ENCODE measurements at regions not wholly inside any gene's neighbourhood (a gene's known extent, or its start where the extent isn't known, plus 50 kb on each side); places are given as distances from the start of the nearest gene placed in this dataset.

DNA sequence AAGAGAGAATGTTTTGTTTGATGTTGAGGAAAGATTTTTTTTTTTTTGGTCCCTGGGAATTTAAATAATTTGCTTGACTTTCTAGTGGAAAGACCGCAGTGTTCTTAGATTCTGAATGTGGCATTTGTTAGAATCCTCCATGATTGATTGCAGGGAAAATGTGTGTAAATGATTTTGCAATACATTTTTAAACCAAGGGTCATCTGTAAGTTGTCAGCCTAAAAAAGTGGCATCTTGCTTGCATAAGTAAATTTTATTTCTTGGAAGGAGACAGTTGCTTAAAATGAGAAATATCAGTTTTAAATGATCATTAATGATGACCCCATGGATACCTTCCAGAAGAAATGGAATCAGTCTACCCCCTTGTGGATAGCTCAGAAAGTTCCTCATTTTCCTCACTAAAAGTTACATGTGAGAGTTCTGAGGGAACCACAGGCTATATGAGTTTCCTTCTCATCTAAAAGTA, 105.1 kb upstream of the SLC25A48 start:
- Mint-ChIP-seq H3K27ac (peak overlapping the region; percentile 20 to 57 (median 47)), H3K9me3 (no peaks in the 10 kb centered on the region), H3K4me3 (no peak overlapping the region), H3K4me1 (peaks cover 14% of the 10 kb centered on the region), H3K36me3 (ENCODE audit: low read depth) (no peaks in the 10 kb centered on the region), H3K27me3 (ENCODE audit: low read depth) (no peaks in the 10 kb centered on the region)
- TF ChIP-seq CTCF (IDR thresholded peaks at IDR 0.05; ENCODE audit: unreplicated experiment in 3 of 3) = peak; percentile 60 to 81 (median 63)

DNA sequence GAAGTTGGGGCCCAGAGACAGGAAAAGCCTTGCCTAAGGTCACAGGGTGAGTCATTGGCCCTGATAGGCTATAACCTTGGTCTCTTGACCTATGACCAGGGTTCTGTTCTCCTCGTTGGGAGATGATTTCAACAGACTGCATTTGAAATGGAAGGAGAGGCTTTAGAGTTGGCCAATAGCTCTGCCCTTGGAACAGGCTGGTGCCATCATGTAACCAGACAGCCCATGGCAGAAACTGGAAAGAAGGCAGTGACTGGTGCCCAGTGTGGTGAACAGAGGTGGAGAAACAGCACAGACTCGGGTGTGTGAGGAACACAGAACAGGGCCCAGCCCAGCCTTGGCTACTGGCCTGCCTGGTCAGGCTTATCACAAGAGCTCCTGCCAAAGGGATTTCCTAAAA, 109.8 kb upstream of the SLC25A48 start:
- TF ChIP-seq CTCF (IDR thresholded peaks at IDR 0.05; ENCODE audit: unreplicated experiment in 3 of 3) = no peak

DNA sequence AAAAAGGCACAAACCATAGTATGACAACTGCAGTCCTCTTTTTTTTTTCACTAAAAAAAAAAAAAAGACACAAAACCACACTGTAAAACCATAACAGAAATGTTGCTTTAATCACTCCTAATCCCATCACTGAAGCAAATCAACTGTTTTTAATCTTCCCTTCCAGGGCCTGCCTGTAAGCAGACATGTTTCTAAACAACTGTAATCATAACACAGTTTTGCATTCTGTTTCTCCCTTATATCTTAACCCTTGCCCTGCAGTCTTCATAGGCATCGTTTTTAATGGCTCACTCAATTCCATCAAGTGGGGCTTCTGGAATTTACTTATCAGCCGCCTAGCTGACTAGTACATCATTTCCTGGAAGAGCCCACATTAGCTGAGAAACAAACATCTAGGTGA, 111.0 kb upstream of the SLC25A48 start:
- peak overlapping the region in 2 of 3 experiments; percentile 12 to 37 for H3K27ac Mint-ChIP-seq
- TF ChIP-seq CTCF (IDR thresholded peaks at IDR 0.05; ENCODE audit: unreplicated experiment in 3 of 3) = no peak
- no peaks in the 10 kb centered on the region for H3K9me3 Mint-ChIP-seq
- H3K27me3 Mint-ChIP-seq (ENCODE audit: low read depth) = peaks cover 12% of the 10 kb centered on the region
- no peak overlapping the region for H3K4me3 Mint-ChIP-seq
- H3K4me1 Mint-ChIP-seq = peaks cover 26% of the 10 kb centered on the region
- H3K36me3 Mint-ChIP-seq (ENCODE audit: low read depth) = no peaks in the 10 kb centered on the region

More for the DNA sequence above, 109.8 kb upstream of the SLC25A48 start:
- H3K27me3 Mint-ChIP-seq (ENCODE audit: low read depth) = peaks cover 9% of the 10 kb centered on the region
- no peaks in the 10 kb centered on the region for H3K36me3 Mint-ChIP-seq (ENCODE audit: low read depth)
- no peak overlapping the region for H3K27ac Mint-ChIP-seq
- H3K9me3 Mint-ChIP-seq = no peaks in the 10 kb centered on the region
- H3K4me3 Mint-ChIP-seq = no peak overlapping the region
- peaks cover 29% of the 10 kb centered on the region for H3K4me1 Mint-ChIP-seq

DNA sequence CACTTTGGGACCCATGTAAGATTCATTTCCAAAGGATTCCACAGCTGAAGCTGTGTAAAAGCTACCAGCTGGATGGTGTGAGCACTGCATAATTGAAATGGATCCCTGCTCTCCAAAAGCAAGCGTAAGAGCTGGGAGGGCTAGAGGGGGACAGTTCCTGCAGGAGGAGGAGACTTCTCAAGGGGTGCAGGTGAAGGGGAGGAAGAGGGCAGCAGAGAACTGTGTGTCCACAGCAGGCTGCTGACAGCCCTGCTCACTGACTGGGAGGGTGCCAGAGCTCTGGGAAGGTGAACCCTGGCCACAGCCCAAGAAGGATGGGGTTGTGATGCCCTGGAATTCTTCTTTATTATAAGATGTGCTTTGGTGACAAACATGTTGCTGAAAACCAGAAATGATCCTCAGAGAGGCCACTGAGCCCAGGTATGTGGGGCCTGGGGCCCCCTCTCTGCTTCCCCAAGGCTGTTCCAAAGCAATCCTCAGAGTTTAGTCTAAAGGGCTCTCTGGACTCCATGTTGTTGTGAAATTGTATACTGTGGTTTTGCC, 112.8 kb upstream of the SLC25A48 start:
- Mint-ChIP-seq H3K27ac (no peak overlapping the region), H3K9me3 (no peaks in the 10 kb centered on the region), H3K27me3 (ENCODE audit: low read depth) (peaks cover 27% of the 10 kb centered on the region), H3K4me1 (peaks cover 26% of the 10 kb centered on the region), H3K4me3 (no peak overlapping the region), H3K36me3 (ENCODE audit: low read depth) (no peaks in the 10 kb centered on the region)
- TF ChIP-seq CTCF (IDR thresholded peaks at IDR 0.05; ENCODE audit: unreplicated experiment in 3 of 3) = no peak

- no peaks in the 10 kb centered on the region for H3K36me3 Mint-ChIP-seq (ENCODE audit: low read depth)
- H3K27me3 Mint-ChIP-seq (ENCODE audit: low read depth) = peaks cover 31% of the 10 kb centered on the region
- H3K4me1 Mint-ChIP-seq = peaks cover 26% of the 10 kb centered on the region
- no peaks in the 10 kb centered on the region for H3K9me3 Mint-ChIP-seq
- H3K27ac Mint-ChIP-seq = no peak overlapping the region
- TF ChIP-seq CTCF (IDR thresholded peaks at IDR 0.05; ENCODE audit: unreplicated experiment in 3 of 3) = no peak
- no peak overlapping the region for H3K4me3 Mint-ChIP-seq
Measured at GRCh38 chr5:135720191-135720590, 114.3 kb upstream of the SLC25A48 start.

- no peak for TF ChIP-seq CTCF (IDR thresholded peaks at IDR 0.05; ENCODE audit: unreplicated experiment in 3 of 3)
- Mint-ChIP-seq H3K4me3 (no peak overlapping the region), H3K36me3 (ENCODE audit: low read depth) (no peaks in the 10 kb centered on the region), H3K27me3 (ENCODE audit: low read depth) (peaks cover 36% of the 10 kb centered on the region), H3K27ac (no peak overlapping the region), H3K9me3 (no peaks in the 10 kb centered on the region), H3K4me1 (peaks cover 26% of the 10 kb centered on the region)
Measured at GRCh38 chr5:135719428-135720063, 114.9 kb upstream of the SLC25A48 start.

Data from nephron (organoid).